GM18861 (cell line): ENCODE measurements at regions not wholly inside any gene's neighbourhood (a gene's known extent, or its start where the extent isn't known, plus 50 kb on each side); places are given as distances from the start of the nearest gene placed in this dataset.

Experiments
- ATAC-seq: cut with Tn5 transposase; IDR thresholded peaks from one replicate; pipeline ENCODE4 v1.9.1; 2021; ENCODE audit not compliant: unreplicated experiment

- ATAC-seq: no peak
Observed at GRCh38 chr6:100944644-100945043, 63.5 kb upstream of the ASCC3 start.

- ATAC-seq: no peak
Observed at GRCh38 chr6:100946021-100946540, 65.0 kb upstream of the ASCC3 start.

GRCh38 chr6:100946711-100947110, 65.6 kb upstream of the ASCC3 start:
- ATAC-seq: no peak

GRCh38 chr6:100948381-100949133, 67.4 kb upstream of the ASCC3 start:
- no peak for ATAC-seq

- ATAC-seq: no peak
Observed at GRCh38 chr6:100952006-100952405, 70.9 kb upstream of the ASCC3 start.

- ATAC-seq: no peak
Observed at GRCh38 chr6:100959280-100959679, 78.2 kb upstream of the ASCC3 start.

- ATAC-seq: no peak
Observed at GRCh38 chr6:100962466-100962865, 81.3 kb upstream of the ASCC3 start.

GRCh38 chr6:100965067-100965466, 83.9 kb upstream of the ASCC3 start:
- no peak for ATAC-seq

- no peak for ATAC-seq
Observed at GRCh38 chr6:100968949-100969348, 87.8 kb upstream of the ASCC3 start.

GRCh38 chr6:100979267-100979666, 98.1 kb upstream of the ASCC3 start:
- no peak for ATAC-seq

GRCh38 chr6:100980949-100981348, 99.8 kb upstream of the ASCC3 start:
- ATAC-seq: no peak

GRCh38 chr6:100986921-100987320, 105.8 kb upstream of the ASCC3 start:
- no peak for ATAC-seq

GRCh38 chr6:100987556-100987955, 106.4 kb upstream of the ASCC3 start:
- ATAC-seq: no peak

- ATAC-seq: no peak
Observed at GRCh38 chr6:100988391-100988984, 107.4 kb upstream of the ASCC3 start.

GRCh38 chr6:100990070-100990469, 108.9 kb upstream of the ASCC3 start:
- ATAC-seq: no peak

- no peak for ATAC-seq
Observed at GRCh38 chr6:100996409-100996808, 115.3 kb upstream of the ASCC3 start.

GRCh38 chr6:100998111-100998510, 117.0 kb upstream of the ASCC3 start:
- no peak for ATAC-seq

- ATAC-seq: no peak
Observed at GRCh38 chr6:100999034-100999597, 118.0 kb upstream of the ASCC3 start.

- no peak for ATAC-seq
Observed at GRCh38 chr6:101000341-101000740, 119.2 kb upstream of the ASCC3 start.

GRCh38 chr6:101001012-101001411, 119.9 kb upstream of the ASCC3 start:
- no peak for ATAC-seq

GRCh38 chr6:101001607-101002006, 120.5 kb upstream of the ASCC3 start:
- ATAC-seq: no peak

- ATAC-seq: no peak
Observed at GRCh38 chr6:101003075-101003474, 121.9 kb upstream of the ASCC3 start.
